HG03196 (cell line): ENCODE measurements at regions not wholly inside any gene's neighbourhood (a gene's known extent, or its start where the extent isn't known, plus 50 kb on each side); places are given as distances from the start of the nearest gene placed in this dataset.
"Not testable (repeated sequence)": the region's sequence is repeated elsewhere in the genome, so short reads cannot be mapped to it uniquely, and the experiment has no call there.

ENCODE experiments used
- ATAC-seq: cut with Tn5 transposase; IDR thresholded peaks from one replicate; pipeline ENCODE4 v1.9.1; 2021; ENCODE audit not compliant: unreplicated experiment

- not testable (repeated sequence) for ATAC-seq
Measured at GRCh38 chr15:85263842-85264440, 116.5 kb upstream of the AKAP13 start.

GRCh38 chr15:85264614-85265190 lies 115.7 kb upstream of the AKAP13 start:
- not testable (repeated sequence) for ATAC-seq

GRCh38 chr15:85267158-85267857 lies 113.1 kb upstream of the AKAP13 start:
- not testable (repeated sequence) for ATAC-seq

GRCh38 chr15:85274315-85275050 lies 105.9 kb upstream of the AKAP13 start:
- ATAC-seq, result no peak

GRCh38 chr15:85276508-85276907 lies 103.9 kb upstream of the AKAP13 start:
- no peak for ATAC-seq

- no peak for ATAC-seq
Measured at GRCh38 chr15:85276921-85277320, 103.5 kb upstream of the AKAP13 start.

GRCh38 chr15:85277847-85278370 lies 102.5 kb upstream of the AKAP13 start:
- ATAC-seq, result no peak

- no peak for ATAC-seq
Measured at GRCh38 chr15:85280203-85280602, 100.2 kb upstream of the AKAP13 start.

GRCh38 chr15:85281293-85281882 lies 99.0 kb upstream of the AKAP13 start:
- ATAC-seq, result no peak

- ATAC-seq, result no peak
Measured at GRCh38 chr15:85282504-85283115, 97.8 kb upstream of the AKAP13 start.

GRCh38 chr15:85283815-85284214 lies 96.6 kb upstream of the AKAP13 start:
- ATAC-seq, result not testable (repeated sequence)

- ATAC-seq, result peak; percentile 62
Measured at GRCh38 chr15:85284497-85284896, 95.9 kb upstream of the AKAP13 start.

- no peak for ATAC-seq
Measured at GRCh38 chr15:85289677-85290365, 90.6 kb upstream of the AKAP13 start.

GRCh38 chr15:85292583-85292982 lies 87.8 kb upstream of the AKAP13 start:
- not testable (repeated sequence) for ATAC-seq

- ATAC-seq, result peak; percentile 88
Measured at GRCh38 chr15:85296615-85297402, 83.6 kb upstream of the AKAP13 start.

- ATAC-seq, result no peak
Measured at GRCh38 chr15:85297537-85297936, 82.9 kb upstream of the AKAP13 start.

- ATAC-seq, result no peak
Measured at GRCh38 chr15:85298366-85298765, 82.0 kb upstream of the AKAP13 start.

- ATAC-seq, result no peak
Measured at GRCh38 chr15:85298941-85299340, 81.5 kb upstream of the AKAP13 start.

GRCh38 chr15:85302271-85302670 lies 78.1 kb upstream of the AKAP13 start:
- ATAC-seq, result no peak
